Mesenchymal stem cell (in vitro differentiated cells and primary cell): ENCODE measurements at regions not wholly inside any gene's neighbourhood (a gene's known extent, or its start where the extent isn't known, plus 50 kb on each side); places are given as distances from the start of the nearest gene placed in this dataset.
A peak's percentile ranks its signal among the peaks of the same experiment; 100 is the strongest.

ENCODE experiments used
- DNase-seq: peaks from one replicate; pipeline ENCODE4 v3.0.0-alpha.2; 2013
- H2AFZ ChIP-seq: one replicate; pipeline ENCODE4 v1.6.1; 2013; ENCODE audit warnings: low read depth, mild to moderate bottlenecking, control low read depth, inconsistent platforms, low read length, moderate library complexity
- H2AK5ac ChIP-seq: 2 replicates; pipeline ENCODE4 v1.6.1; 2013; ENCODE audit warnings: low read length, moderate library complexity, mild to moderate bottlenecking, inconsistent platforms; ENCODE audit not compliant: severe bottlenecking
- H2BK120ac ChIP-seq: one replicate; pipeline ENCODE4 v1.6.1; 2013; ENCODE audit warnings: low read depth, mild to moderate bottlenecking, inconsistent platforms, low read length, moderate library complexity
- H2BK12ac ChIP-seq, 2 experiments: one replicate each; pipeline ENCODE4 v1.6.1; 2013; ENCODE audit warnings: inconsistent platforms in 2 of 2, low read length in 2 of 2, mild to moderate bottlenecking in 2 of 2, moderate library complexity in 2 of 2, control low read depth in 1 of 2
- H2BK15ac ChIP-seq: one replicate; pipeline ENCODE4 v1.6.1; 2013; ENCODE audit warnings: mild to moderate bottlenecking, low read depth, inconsistent platforms; ENCODE audit not compliant: poor library complexity, severe bottlenecking
- H2BK5ac ChIP-seq: 2 replicates; pipeline ENCODE4 v1.6.1; 2013; ENCODE audit warnings: low read depth, mild to moderate bottlenecking, low read length, control low read depth, inconsistent platforms; ENCODE audit not compliant: poor library complexity, severe bottlenecking
- H3K14ac ChIP-seq, 2 experiments: one replicate each; pipeline ENCODE4 v1.6.1; 2013; ENCODE audit warnings: inconsistent platforms in 2 of 2, low read length in 2 of 2, control low read depth in 1 of 2, mild to moderate bottlenecking in 1 of 2, moderate library complexity in 1 of 2
- H3K18ac ChIP-seq, 2 experiments: one replicate each; pipeline ENCODE4 v1.6.1; 2013; ENCODE audit warnings: inconsistent platforms in 2 of 2, low read length in 2 of 2, control low read depth in 1 of 2, low read depth in 1 of 2, mild to moderate bottlenecking in 1 of 2
- H3K23ac ChIP-seq, 2 experiments: one replicate each; pipeline ENCODE4 v1.6.1; 2013; ENCODE audit warnings: inconsistent platforms in 2 of 2, low read length in 2 of 2, mild to moderate bottlenecking in 2 of 2, moderate library complexity in 2 of 2, control low read depth in 1 of 2
- H3K27ac ChIP-seq: 2 replicates; pipeline ENCODE4 v1.5.1; 2013; ENCODE audit warnings: mild to moderate bottlenecking, moderate library complexity, low read length, control low read depth, inconsistent platforms; ENCODE audit not compliant: poor library complexity, severe bottlenecking
- H3K27me3 ChIP-seq, 2 experiments: 2 replicates each; pipeline versions ENCODE4 v1.6.1 to v1.7.0; 2013; ENCODE audit warnings: low read length in 2 of 2, mild to moderate bottlenecking in 2 of 2, moderate library complexity in 2 of 2, control low read depth in 1 of 2, inconsistent platforms in 1 of 2; ENCODE audit not compliant: control insufficient read depth in 1 of 2, insufficient read depth in 1 of 2
- H3K36me3 ChIP-seq, 2 experiments: 2 replicates each; pipeline versions ENCODE4 v1.6.1 to v1.7.0; 2013; ENCODE audit warnings: low read length in 2 of 2, control low read depth in 1 of 2, inconsistent platforms in 1 of 2, low read depth in 1 of 2, mild to moderate bottlenecking in 1 of 2; ENCODE audit not compliant: insufficient read depth in 2 of 2, control insufficient read depth in 1 of 2
- H3K4ac ChIP-seq, 2 experiments: one replicate each; pipeline ENCODE4 v1.6.1; 2013; ENCODE audit warnings: inconsistent platforms in 2 of 2, low read length in 2 of 2, mild to moderate bottlenecking in 2 of 2, moderate library complexity in 2 of 2, control low read depth in 1 of 2, low read depth in 1 of 2
- H3K4me1 ChIP-seq: 2 replicates; pipeline ENCODE4 v1.6.1; 2013; ENCODE audit warnings: low read depth, low read length, control low read depth; ENCODE audit not compliant: control insufficient read depth, insufficient read depth
- H3K4me2 ChIP-seq: 2 replicates; pipeline ENCODE4 v1.6.1; 2013; ENCODE audit warnings: low read length, mild to moderate bottlenecking, inconsistent platforms; ENCODE audit not compliant: poor library complexity, severe bottlenecking
- H3K4me3 ChIP-seq, 2 experiments: 2 replicates each; pipeline versions ENCODE4 v1.5.1 to v1.7.0; 2013; ENCODE audit warnings: low read length in 2 of 2, mild to moderate bottlenecking in 2 of 2, control low read depth in 1 of 2, low read depth in 1 of 2; ENCODE audit not compliant: insufficient read depth in 1 of 2
- H3K79me1 ChIP-seq: replicated peaks from 2 replicates; pipeline ENCODE4 v1.6.1; 2013; ENCODE audit warnings: mild to moderate bottlenecking, control low read depth, low read length, inconsistent platforms; ENCODE audit not compliant: poor library complexity, severe bottlenecking
- H3K9ac ChIP-seq: 2 replicates; pipeline ENCODE4 v1.7.0; 2013; ENCODE audit warnings: mild to moderate bottlenecking, low read length, moderate library complexity
- H3K9me3 ChIP-seq: 2 replicates; pipeline ENCODE4 v1.7.0; 2013; ENCODE audit warnings: mild to moderate bottlenecking, low read length; ENCODE audit not compliant: control insufficient read depth
- H4K8ac ChIP-seq: one replicate; pipeline ENCODE4 v1.6.1; 2013; ENCODE audit warnings: inconsistent platforms, mild to moderate bottlenecking, low read length, moderate library complexity
- H4K91ac ChIP-seq: one replicate; pipeline ENCODE4 v1.6.1; 2013; ENCODE audit warnings: mild to moderate bottlenecking, low read length, inconsistent platforms
- WGBS: methylation state at CpG from one replicate; pipeline ENCODE4 v1.1.7; 2013; ENCODE audit warnings: mixed read lengths; 5-methylcytosine and 5-hydroxymethylcytosine counted together

GRCh38 chr11:92550871-92551270, 326.3 kb downstream of the FAT3 start:
- no peak for DNase-seq
- Histone ChIP-seq H3K36me3 (no peaks in the 10 kb centered on the region), H3K23ac (no peak overlapping the region), H3K4me3 (no peak overlapping the region), H3K9me3 (no peaks in the 10 kb centered on the region), H4K91ac (no peak overlapping the region), H3K4me2 (no peak overlapping the region), H2BK15ac (no peak overlapping the region), H2AFZ (no peak overlapping the region), H2AK5ac (no peak overlapping the region), H3K27me3 (no peaks in the 10 kb centered on the region), H3K18ac (no peak overlapping the region), H4K8ac (no peak overlapping the region), H3K14ac (no peak overlapping the region), H3K4me1 (no peaks in the 10 kb centered on the region), H2BK120ac (no peak overlapping the region), H2BK5ac (no peak overlapping the region), H2BK12ac (no peak overlapping the region), H3K9ac (no peak overlapping the region), H3K4ac (no peak overlapping the region), H3K27ac (no peak overlapping the region), H3K79me1 (no peaks in the 10 kb centered on the region)
- WGBS: 94% methylated on average over 2 of the region's 2 CpGs

DNA sequence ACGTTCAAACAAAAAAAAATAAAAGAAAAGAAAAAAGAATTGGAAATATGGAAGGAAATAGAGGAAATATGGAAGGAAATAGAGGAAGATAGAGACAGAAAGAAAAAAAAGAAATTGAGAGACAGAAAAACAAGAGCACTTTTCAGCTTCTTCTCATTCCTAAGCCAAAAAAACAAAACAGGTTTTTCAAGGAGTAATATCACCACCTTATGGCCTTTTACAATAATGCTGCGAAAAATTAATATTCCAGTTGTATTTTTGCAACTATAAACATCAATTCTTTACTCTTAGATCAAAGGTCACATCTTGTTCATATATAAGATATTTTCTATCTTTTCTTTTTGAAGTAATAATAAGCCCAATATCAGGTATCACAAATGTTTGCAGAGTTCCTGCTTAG, 328.3 kb downstream of the FAT3 start:
- 63% methylated on average over 2 of the region's 2 CpGs for WGBS
- Histone ChIP-seq H3K36me3 (no peaks in the 10 kb centered on the region), H2BK15ac (no peak overlapping the region), H3K4me2 (no peak overlapping the region), H3K18ac (no peak overlapping the region), H3K9me3 (no peaks in the 10 kb centered on the region), H3K14ac (no peak overlapping the region), H3K23ac (no peak overlapping the region), H3K79me1 (no peaks in the 10 kb centered on the region), H3K4me3 (no peak overlapping the region), H3K4me1 (no peaks in the 10 kb centered on the region), H3K4ac (no peak overlapping the region), H3K27ac (no peak overlapping the region), H2BK12ac (no peak overlapping the region), H2BK120ac (no peak overlapping the region), H2AFZ (no peak overlapping the region), H2AK5ac (no peak overlapping the region), H2BK5ac (no peak overlapping the region), H4K91ac (no peak overlapping the region), H3K9ac (no peak overlapping the region), H3K27me3 (no peaks in the 10 kb centered on the region), H4K8ac (no peak overlapping the region)
- no peak for DNase-seq

DNA sequence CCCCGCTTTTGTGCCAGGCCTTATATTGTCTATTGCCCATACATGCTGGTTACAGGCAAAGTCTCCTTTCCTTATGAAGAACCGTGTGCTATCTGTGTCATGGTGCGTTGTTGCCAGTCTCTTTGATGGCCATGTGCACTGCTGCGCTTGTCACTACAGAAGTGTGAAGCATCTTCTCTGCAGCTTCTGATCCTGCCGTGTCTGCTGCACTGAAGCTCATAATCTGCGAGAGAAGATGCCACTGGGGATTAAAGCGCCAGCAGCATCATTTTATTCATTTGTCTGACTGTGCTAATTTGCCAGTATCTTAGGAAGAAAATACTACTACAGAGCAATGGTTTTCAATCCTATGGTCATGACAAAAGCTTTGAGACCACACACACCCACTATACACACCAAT, 330.1 kb downstream of the FAT3 start:
- 95% methylated on average over 5 of the region's 7 CpGs for WGBS
- Histone ChIP-seq H3K9ac (no peak overlapping the region), H3K14ac (no peak overlapping the region), H3K27ac (no peak overlapping the region), H4K8ac (no peak overlapping the region), H3K23ac (no peak overlapping the region), H2AFZ (no peak overlapping the region), H3K18ac (no peak overlapping the region), H3K4me3 (no peak overlapping the region), H2BK5ac (no peak overlapping the region), H3K36me3 (no peaks in the 10 kb centered on the region), H2AK5ac (no peak overlapping the region), H2BK15ac (no peak overlapping the region), H3K9me3 (no peaks in the 10 kb centered on the region), H3K4me1 (no peaks in the 10 kb centered on the region), H3K4me2 (no peak overlapping the region), H4K91ac (no peak overlapping the region), H3K27me3 (no peaks in the 10 kb centered on the region), H3K4ac (no peak overlapping the region), H2BK120ac (no peak overlapping the region), H2BK12ac (no peak overlapping the region), H3K79me1 (no peaks in the 10 kb centered on the region)
- no peak for DNase-seq

DNA sequence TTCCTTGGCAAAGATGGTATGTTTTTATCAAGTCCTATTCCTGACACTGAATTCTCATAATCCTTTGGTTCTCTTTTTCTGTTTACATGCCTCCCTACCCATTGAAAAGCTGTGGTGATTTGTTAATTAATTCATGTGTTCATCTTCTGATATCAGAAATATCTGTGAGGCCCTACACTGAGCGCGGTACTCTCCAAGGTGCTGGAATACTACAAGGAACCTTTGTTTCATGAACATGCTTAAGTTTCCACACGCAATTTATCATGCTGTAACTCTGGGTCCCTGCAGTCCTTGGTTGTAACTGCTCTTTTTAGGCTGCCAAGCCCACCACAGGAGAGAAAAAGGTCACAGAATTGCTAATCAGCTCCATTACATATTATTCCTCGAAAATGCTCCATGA, 331.8 kb downstream of the FAT3 start:
- Histone ChIP-seq H3K36me3 (no peaks in the 10 kb centered on the region), H4K8ac (no peak overlapping the region), H2AFZ (no peak overlapping the region), H3K27ac (no peak overlapping the region), H2BK5ac (no peak overlapping the region), H2AK5ac (no peak overlapping the region), H3K4me2 (no peak overlapping the region), H3K79me1 (no peaks in the 10 kb centered on the region), H3K14ac (no peak overlapping the region), H2BK120ac (no peak overlapping the region), H3K9ac (no peak overlapping the region), H2BK12ac (no peak overlapping the region), H3K18ac (no peak overlapping the region), H3K4me1 (no peaks in the 10 kb centered on the region), H4K91ac (no peak overlapping the region), H2BK15ac (no peak overlapping the region), H3K23ac (no peak overlapping the region), H3K4ac (no peak overlapping the region), H3K27me3 (no peaks in the 10 kb centered on the region), H3K4me3 (no peak overlapping the region), H3K9me3 (no peaks in the 10 kb centered on the region)
- 75% methylated on average over 4 of the region's 4 CpGs for WGBS
- DNase-seq: peak; percentile 1
